ENCODE measurements at regions not wholly inside any gene's neighbourhood (a gene's known extent, or its start where the extent isn't known, plus 50 kb on each side); places are given as distances from the start of the nearest gene placed in this dataset.
A peak's percentile ranks its signal among the peaks of the same experiment; 100 is the strongest.

GRCh38 chr5:158529454-158529853 lies 570.3 kb downstream of the EBF1 start:
- Histone ChIP-seq H3K36me3 (no peaks in the 10 kb centered on the region), H3K4me1 (no peaks in the 10 kb centered on the region), H3K27ac (no peak overlapping the region), H3K27me3 (no peaks in the 10 kb centered on the region), H3K9me3 (no peaks in the 10 kb centered on the region), H3K4me3 (no peak overlapping the region)
- no peak for FAIRE-seq
- ATAC-seq = peak in 1 of 4 donors; percentile 17
- no peak for TF ChIP-seq CTCF (IDR thresholded peaks at IDR 0.05)
- WGBS, 2 donors = 45 to 56% methylated on average over 5 of the region's 5 CpGs
- intact Hi-C loops (cut with DNase I) = no loop called here
- no peak for DNase-seq

DNA sequence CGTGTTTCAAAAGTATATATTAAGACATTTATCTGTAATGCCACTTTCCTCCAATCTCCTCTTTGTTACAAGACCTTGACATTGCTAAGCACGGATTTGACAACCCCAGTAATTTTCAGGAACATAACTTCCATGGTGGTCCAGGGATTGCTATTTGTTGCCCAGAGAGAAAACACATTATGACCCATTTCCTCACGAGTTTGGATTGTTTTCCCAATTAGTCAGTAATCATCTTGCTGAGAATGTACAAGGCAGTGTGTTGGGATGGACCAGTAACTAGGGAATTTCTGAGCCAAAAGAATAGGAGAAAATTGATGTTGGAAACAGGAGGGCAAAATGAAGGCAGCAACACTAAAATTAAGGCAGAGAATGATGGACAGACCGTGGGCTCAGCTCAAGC lies 574.1 kb downstream of the EBF1 start:
- H3K4me1 ChIP-seq = no peaks in the 10 kb centered on the region
- no peaks in the 10 kb centered on the region for H3K9me3 ChIP-seq
- FAIRE-seq = no peak
- no peak for TF ChIP-seq CTCF (IDR thresholded peaks at IDR 0.05)
- DNase-seq = no peak
- no peak overlapping the region for H3K4me3 ChIP-seq
- no peak overlapping the region for H3K27ac ChIP-seq
- H3K36me3 ChIP-seq = no peaks in the 10 kb centered on the region
- WGBS, 2 donors = 70 to 81% methylated on average over 4 of the region's 4 CpGs
- no peak for ATAC-seq
- intact Hi-C loops (cut with DNase I) = no loop called here
- H3K27me3 ChIP-seq = no peaks in the 10 kb centered on the region

DNA sequence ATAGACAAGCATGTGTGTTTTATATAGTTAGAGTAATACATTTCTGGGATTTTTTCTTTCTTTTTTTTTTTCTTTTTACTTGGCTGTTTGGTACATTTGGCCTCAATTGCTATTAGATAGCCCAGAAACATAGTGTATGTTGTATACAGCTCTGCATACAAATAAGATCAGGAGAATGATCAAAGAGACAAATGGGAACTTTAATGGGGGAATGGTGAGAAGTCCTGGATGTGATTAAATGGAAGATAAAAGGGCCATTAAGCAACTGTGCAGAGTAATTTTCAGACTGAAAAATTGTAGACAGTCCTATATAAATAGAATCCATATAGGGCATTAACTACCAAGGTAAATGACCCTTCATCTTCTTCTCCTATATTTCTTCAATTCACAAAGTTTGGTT lies 575.6 kb downstream of the EBF1 start:
- no peak for FAIRE-seq
- no peak for TF ChIP-seq CTCF (IDR thresholded peaks at IDR 0.05)

DNA sequence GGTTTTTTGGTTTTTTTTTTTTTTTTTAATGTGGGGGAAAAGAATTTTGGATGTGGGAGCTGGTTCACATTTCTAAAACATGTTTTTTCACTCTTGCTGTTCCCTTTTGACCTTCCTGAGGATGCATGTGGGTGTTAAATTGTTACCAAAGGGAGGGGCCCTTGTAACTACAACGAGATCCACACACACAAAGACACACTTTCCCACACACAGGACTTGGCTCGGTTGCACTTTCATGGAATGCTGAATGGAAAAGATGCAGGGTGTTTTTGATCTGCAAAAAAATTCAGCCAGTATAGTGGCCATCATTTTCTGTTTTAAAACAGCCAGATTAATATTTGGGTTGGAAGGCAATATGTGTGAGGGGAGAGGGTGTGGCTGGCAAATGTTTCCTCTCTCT lies 576.9 kb downstream of the EBF1 start:
- TF ChIP-seq CTCF (IDR thresholded peaks at IDR 0.05) = no peak
- 61% methylated on average over 2 of the region's 2 CpGs for WGBS, 2 donors
- no peak overlapping the region for H3K4me3 ChIP-seq
- H3K36me3 ChIP-seq = no peaks in the 10 kb centered on the region
- ATAC-seq (peak in 1 of 4 donors; percentile 41), FAIRE-seq (no peak), DNase-seq (no peak)
- H3K9me3 ChIP-seq = no peaks in the 10 kb centered on the region
- H3K27ac ChIP-seq = no peak overlapping the region
- intact Hi-C loops (cut with DNase I) = no loop called here
- H3K4me1 ChIP-seq = no peaks in the 10 kb centered on the region
- no peaks in the 10 kb centered on the region for H3K27me3 ChIP-seq

More for the DNA sequence above, 575.6 kb downstream of the EBF1 start:
- Histone ChIP-seq H3K9me3 (no peaks in the 10 kb centered on the region), H3K4me3 (no peak overlapping the region), H3K36me3 (no peaks in the 10 kb centered on the region), H3K4me1 (no peaks in the 10 kb centered on the region), H3K27ac (no peak overlapping the region), H3K27me3 (no peaks in the 10 kb centered on the region)
- intact Hi-C loops (cut with DNase I) = no loop called here
- DNase-seq (no peak), ATAC-seq (no peak)

DNA sequence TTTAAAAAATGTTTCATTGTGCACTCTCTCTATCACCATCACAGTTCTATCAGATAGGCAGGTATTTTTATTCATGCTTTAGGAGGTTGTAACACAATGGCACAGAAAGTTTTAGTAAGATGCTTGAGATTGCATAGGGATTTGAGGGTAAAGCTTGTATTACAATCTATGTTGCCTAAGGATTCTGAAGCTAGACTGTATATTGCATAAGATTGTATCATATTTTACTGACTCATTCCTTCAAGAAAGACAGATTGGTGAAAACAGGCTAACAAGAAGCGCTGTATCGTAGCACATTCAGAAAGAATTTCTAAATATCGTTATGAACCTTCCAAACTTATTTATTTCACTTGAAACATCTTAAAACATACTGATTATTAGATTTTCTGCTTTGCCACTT lies 577.7 kb downstream of the EBF1 start:
- intact Hi-C loops (cut with DNase I) = no loop called here
- H3K36me3 ChIP-seq = no peaks in the 10 kb centered on the region

More for the DNA sequence above, 577.7 kb downstream of the EBF1 start:
- Histone ChIP-seq H3K27ac (no peak overlapping the region), H3K4me3 (no peak overlapping the region), H3K27me3 (no peaks in the 10 kb centered on the region), H3K4me1 (no peaks in the 10 kb centered on the region), H3K9me3 (no peaks in the 10 kb centered on the region)
- FAIRE-seq = no peak
- TF ChIP-seq CTCF (IDR thresholded peaks at IDR 0.05) = no peak
- 77 to 93% methylated on average over 3 of the region's 3 CpGs for WGBS, 2 donors
- no peak for DNase-seq
- ATAC-seq = no peak

All from pancreas (tissue), 10 donors.